ENCODE measurements at regions not wholly inside any gene's neighbourhood (a gene's known extent, or its start where the extent isn't known, plus 50 kb on each side); places are given as distances from the start of the nearest gene placed in this dataset. TPM values are rescaled to one million over a fixed set of nuclear protein-coding genes. Genes with fewer than 3 reads are reported as not detected.

GRCh38 chr1:34701326-34702060 is 53.4 kb upstream of the GJB5 start:
- 80% methylated on average over 1 of the region's 5 CpGs for WGBS (ENCODE audit: insufficient coverage)
- no peak overlapping the region for H2AFZ ChIP-seq (ENCODE audit: insufficient read depth, low read depth, low read length, poor library complexity, severe bottlenecking)
- no peaks in the 10 kb centered on the region for H3K36me3 Mint-ChIP-seq

More at GRCh38 chr1:34701326-34702060, 53.4 kb upstream of the GJB5 start:
- Histone ChIP-seq H3K9ac (ENCODE audit: insufficient read depth, low read length, poor library complexity, severe bottlenecking) (no peak overlapping the region), H3K4me1 (ENCODE audit: control insufficient read depth in 1 of 2, insufficient read depth in 2 of 2, low read length in 2 of 2) (no peaks in the 10 kb centered on the region), H3K4me2 (replicated peaks; ENCODE audit: extremely low read depth, low read length, poor library complexity, severe bottlenecking) (no peak overlapping the region), H4K20me1 (ENCODE audit: insufficient read depth, low read length) (no peaks in the 10 kb centered on the region), H3K9me3 (replicated peaks in 1 of 2; ENCODE audit: control insufficient read depth in 1 of 2, insufficient read depth in 1 of 2, low read length in 2 of 2) (no peaks in the 10 kb centered on the region), H3K4me3 (replicated peaks in 1 of 3; ENCODE audit: low read depth in 2 of 3, low read length in 3 of 3) (no peak overlapping the region), H3K36me3 (replicated peaks in 1 of 2; ENCODE audit: control insufficient read depth in 1 of 2, insufficient read depth in 2 of 2, low read length in 2 of 2) (no peaks in the 10 kb centered on the region), H3K27me3 (ENCODE audit: control insufficient read depth in 2 of 2, insufficient read depth in 2 of 2, low read length in 2 of 2) (no peaks in the 10 kb centered on the region), H3K27ac (ENCODE audit: low read depth in 1 of 2, low read length in 2 of 2) (no peak overlapping the region), H3K79me2 (ENCODE audit: insufficient read depth, low read length) (no peaks in the 10 kb centered on the region)
- H3K27ac Mint-ChIP-seq, result no peak overlapping the region
- no peaks in the 10 kb centered on the region for H3K4me1 Mint-ChIP-seq
- peaks cover 3 to 5% (median 4%) of the 10 kb centered on the region in 3 donors for H3K27me3 Mint-ChIP-seq (ENCODE audit: low read depth in 3 of 3)
- no peak for DNase-seq
- peaks cover 0 to 4% (median 0%) of the 10 kb centered on the region in 7 donors for H3K9me3 Mint-ChIP-seq
- no peak for TF ChIP-seq CTCF (IDR thresholded peaks at IDR 0.05)
- intact Hi-C loops (cut with micrococcal nuclease), result no loop called here
- H3K4me3 Mint-ChIP-seq, result no peak overlapping the region

Small RNA genes in the stretch of these regions (small RNA-seq; reads per million reads assigned to genes)
- not detected for gene MIR552 (ENCODE audit: insufficient read length, low read depth)
